C4-2B (cell line): ENCODE measurements at regions not wholly inside any gene's neighbourhood (a gene's known extent, or its start where the extent isn't known, plus 50 kb on each side); places are given as distances from the start of the nearest gene placed in this dataset.
"Not testable (repeated sequence)": the region's sequence is repeated elsewhere in the genome, so short reads cannot be mapped to it uniquely, and the experiment has no call there.

Experiments used
- H3K27ac ChIP-seq: fragments of 450-650 bp; 2 replicates; pipeline ENCODE4 v1.5.1; 2017
- CTCF ChIP-seq: fragments of 450-650 bp; conservative IDR thresholded peaks from 2 replicates; pipeline ENCODE4 v1.5.1; 2017; ENCODE audit warnings: mild to moderate bottlenecking
- ZFX ChIP-seq: fragments of 450-650 bp; IDR thresholded peaks from 2 replicates; pipeline ENCODE4 v1.6.1; 2017

GRCh38 chr5:17854901-17855300, 220.6 kb downstream of the TAF11L14 start:
- H3K27ac ChIP-seq, result no peak overlapping the region
- no peak for TF ChIP-seq CTCF
- no peak for TF ChIP-seq ZFX

- H3K27ac ChIP-seq, result no peak overlapping the region
- no peak for TF ChIP-seq ZFX
- no peak for TF ChIP-seq CTCF
Observed at GRCh38 chr5:17860660-17861315, 226.5 kb downstream of the TAF11L14 start.

- H3K27ac ChIP-seq, result not testable (repeated sequence)
Observed at GRCh38 chr5:17864903-17865302, 230.6 kb downstream of the TAF11L14 start.

GRCh38 chr5:17865966-17866365, 231.7 kb downstream of the TAF11L14 start:
- H3K27ac ChIP-seq, result not testable (repeated sequence)

- TF ChIP-seq ZFX (no peak), CTCF (no peak)
- H3K27ac ChIP-seq, result no peak overlapping the region
Observed at GRCh38 chr5:17872204-17872603, 237.9 kb downstream of the TAF11L14 start.

GRCh38 chr5:17878541-17878940, 244.3 kb downstream of the TAF11L14 start:
- H3K27ac ChIP-seq, result no peak overlapping the region
- TF ChIP-seq CTCF (no peak), ZFX (no peak)

GRCh38 chr5:17879276-17879675, 245.0 kb downstream of the TAF11L14 start:
- TF ChIP-seq CTCF, result no peak
- no peak for TF ChIP-seq ZFX
- H3K27ac ChIP-seq, result no peak overlapping the region

- TF ChIP-seq CTCF, result no peak
- TF ChIP-seq ZFX, result no peak
- no peak overlapping the region for H3K27ac ChIP-seq
Observed at GRCh38 chr5:17880869-17881268, 246.6 kb downstream of the TAF11L14 start.
